Right lobe of liver (tissue), 6 donors: ENCODE measurements at regions not wholly inside any gene's neighbourhood (a gene's known extent, or its start where the extent isn't known, plus 50 kb on each side); places are given as distances from the start of the nearest gene placed in this dataset.
"Not testable (repeated sequence)": the region's sequence is repeated elsewhere in the genome, so short reads cannot be mapped to it uniquely, and the experiment has no call there.

Experiments
- ATAC-seq, 4 donors: fragments of 200-7000 bp; cut with Tn5 transposase; one replicate each; pipeline ENCODE4 v1.9.1; 2020; ENCODE audit warnings: mild to moderate bottlenecking in 4 of 4, moderate library complexity in 4 of 4
- DNase-seq, 3 donors: peaks; one replicate each; pipeline ENCODE4 v3.0.0-alpha.2; 2020
- H3K27ac ChIP-seq, 3 donors: fragments of 200-600 bp; one replicate each; pipeline ENCODE4 v1.8.0; 2022
- H3K27me3 ChIP-seq, 2 donors: fragments of 200-600 bp; one replicate each; pipeline ENCODE4 v1.8.0; 2022
- H3K36me3 ChIP-seq, 4 donors: fragments of 200-600 bp; sonication (generic) in 1 of 4; one replicate each; pipeline versions ENCODE4 v1.5.1 to v1.8.0; 2017 to 2022; ENCODE audit warnings: control low read depth in 1 of 4
- H3K4me1 ChIP-seq, 4 donors: fragments of 200-600 bp; sonication (generic) in 1 of 4; one replicate each; pipeline versions ENCODE4 v1.5.1 to v1.8.0; 2017 to 2022; ENCODE audit warnings: control low read depth in 1 of 4
- H3K4me3 ChIP-seq, 3 donors: fragments of 200-600 bp; one replicate each; pipeline ENCODE4 v1.8.0; 2022
- H3K9me3 ChIP-seq, 4 donors: fragments of 200-600 bp; sonication (generic) in 1 of 4; one replicate each; pipeline versions ENCODE4 v1.5.1 to v1.8.0; 2017 to 2022; ENCODE audit warnings: control low read depth in 1 of 4
- CTCF ChIP-seq, 4 donors: fragments of 200-600 bp in 3 of 4; fragments of 450-650 bp in 1 of 4; IDR thresholded peaks; one replicate each; pipeline versions ENCODE4 v1.5.1 to v1.8.0; 2016 to 2022; ENCODE audit warnings: antibody characterized with exemption in 4 of 4, mild to moderate bottlenecking in 2 of 4
- POLR2A ChIP-seq: fragments of 450-650 bp; IDR thresholded peaks from one replicate; pipeline ENCODE4 v1.6.1; 2017; ENCODE audit warnings: antibody characterized with exemption, mild to moderate bottlenecking
- WGBS: methylation state at CpG from one replicate; pipeline ENCODE4 v1.1.6; 2018; ENCODE audit warnings: low coverage, low lambda C conversion rate; ENCODE audit not compliant: insufficient coverage; ENCODE audit errors: missing lambda C conversion rate; 5-methylcytosine and 5-hydroxymethylcytosine counted together
- intact Hi-C, 2 donors: fragments of 100-400 bp; cut with DNase I; formaldehyde crosslinking; loops; one replicate each; pipeline versions ENCODE4 v1.11.2 to v1.14.1; 2022
- donor health status: DM: no; HTN: yes; CAD: no.
- donor health status: DM: no; HTN: no; CAD: no.
- donor health status: DM: no; HTN: no; CAD: no.
- donor health status: DM: no; HTN: yes; CAD: no.
- donor health status: DM: no; HTN: yes; CAD: no.

DNA sequence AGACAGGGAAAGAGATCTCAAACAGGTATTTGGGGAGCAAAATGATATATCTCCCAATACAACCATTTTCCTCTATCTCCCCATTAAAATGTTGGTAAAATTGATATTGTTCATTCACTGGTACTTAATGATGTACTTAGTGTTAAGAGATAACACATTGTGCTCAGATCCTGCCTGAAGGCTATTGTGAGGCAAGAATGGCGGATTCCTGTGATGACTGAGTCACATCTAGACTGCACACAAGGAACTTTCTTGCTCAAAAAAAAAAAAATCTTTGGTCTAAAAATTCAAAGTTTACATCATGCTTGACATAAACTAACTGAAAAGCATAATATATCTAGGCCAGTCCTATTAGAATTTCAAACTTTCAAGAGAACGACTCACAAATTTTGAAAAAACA is 171.1 kb upstream of the TTC14 start:
- intact Hi-C loops, result no loop called here
- TF ChIP-seq CTCF (IDR thresholded peaks at IDR 0.05) (no peak), POLR2A (no peak)

DNA sequence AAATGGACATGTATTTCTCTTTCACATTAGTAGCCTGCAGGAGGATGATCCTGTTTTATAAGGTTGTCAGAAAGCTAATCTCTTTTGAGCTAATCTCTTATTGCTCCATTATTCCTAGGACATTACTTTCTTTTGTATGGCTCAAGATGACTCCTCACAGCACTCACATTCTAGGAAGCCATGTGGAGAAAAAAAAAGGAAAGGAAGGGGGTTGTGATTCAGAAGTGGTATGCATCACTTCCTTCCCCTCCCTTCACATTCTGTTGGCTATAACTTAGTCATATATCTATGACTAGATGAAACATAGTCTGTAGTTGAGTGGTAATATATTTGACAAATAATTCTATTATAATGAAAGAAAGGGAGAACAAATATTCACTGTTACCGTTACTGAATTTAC is 168.8 kb upstream of the TTC14 start:
- Histone ChIP-seq H3K36me3 (no peaks in the 10 kb centered on the region), H3K27me3 (no peaks in the 10 kb centered on the region), H3K27ac (no peak overlapping the region), H3K9me3 (no peaks in the 10 kb centered on the region), H3K4me3 (no peak overlapping the region), H3K4me1 (no peaks in the 10 kb centered on the region)
- DNase-seq, result no peak
- intact Hi-C loops, result no loop called here
- 60% methylated on average over 1 of the region's 1 CpG for WGBS
- ATAC-seq, result no peak
- TF ChIP-seq POLR2A (no peak), CTCF (IDR thresholded peaks at IDR 0.05) (no peak)

More for the DNA sequence above, 171.1 kb upstream of the TTC14 start:
- ATAC-seq (no peak), DNase-seq (no peak)
- Histone ChIP-seq H3K27ac (no peak overlapping the region), H3K9me3 (no peaks in the 10 kb centered on the region), H3K27me3 (no peaks in the 10 kb centered on the region), H3K4me1 (no peaks in the 10 kb centered on the region), H3K36me3 (no peaks in the 10 kb centered on the region), H3K4me3 (no peak overlapping the region)
- WGBS, result 42% methylated on average over 2 of the region's 2 CpGs

DNA sequence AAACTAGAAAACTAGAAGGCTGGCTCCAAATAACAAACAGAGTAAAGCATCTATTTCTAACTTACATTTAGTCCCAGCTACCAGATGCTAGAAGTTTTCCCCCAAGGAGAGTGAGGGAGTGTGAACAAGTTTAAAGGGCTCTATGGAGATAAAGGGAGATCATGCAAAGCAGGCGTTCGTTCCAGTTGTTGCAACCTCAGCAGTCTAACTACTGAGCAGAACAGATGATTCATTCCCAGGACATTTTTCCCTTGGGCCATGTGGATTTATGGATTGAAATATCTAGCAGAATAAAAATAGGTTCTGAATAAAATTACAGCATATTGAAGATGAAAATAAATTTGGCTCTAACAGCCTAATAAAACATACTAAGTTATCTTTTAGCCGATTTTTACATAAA is 154.8 kb upstream of the TTC14 start:
- ATAC-seq, result no peak
- no peaks in the 10 kb centered on the region for H3K9me3 ChIP-seq
- DNase-seq, result no peak
- H3K36me3 ChIP-seq, result no peaks in the 10 kb centered on the region
- no peak overlapping the region for H3K27ac ChIP-seq
- WGBS, result 39% methylated on average over 3 of the region's 3 CpGs
- intact Hi-C loops, result no loop called here
- H3K4me3 ChIP-seq, result no peak overlapping the region
- TF ChIP-seq CTCF (IDR thresholded peaks at IDR 0.05) (no peak), POLR2A (no peak)
- H3K27me3 ChIP-seq, result no peaks in the 10 kb centered on the region
- no peaks in the 10 kb centered on the region for H3K4me1 ChIP-seq

DNA sequence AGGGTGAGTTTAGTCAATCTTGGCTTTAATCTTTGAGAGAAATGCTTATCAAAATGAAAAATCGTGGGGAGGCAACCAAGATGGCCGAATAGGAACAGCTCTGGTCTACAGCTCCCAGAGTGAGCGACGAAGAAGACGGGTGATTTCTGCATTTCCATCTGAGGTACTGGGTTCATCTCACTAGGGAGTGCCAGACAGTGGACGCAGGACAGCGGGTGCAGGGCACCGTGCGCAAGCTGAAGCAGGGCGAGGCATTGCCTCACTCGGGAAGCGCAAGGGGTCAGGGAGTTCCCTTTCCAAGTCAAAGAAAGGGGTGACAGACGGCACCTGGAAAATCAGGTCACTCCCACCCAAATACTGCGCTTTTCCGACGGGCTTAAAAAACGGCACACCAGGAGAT is 153.6 kb upstream of the TTC14 start:
- H3K9me3 ChIP-seq, intact Hi-C loops, H3K36me3 ChIP-seq, H3K4me1 ChIP-seq, H3K27ac ChIP-seq, ATAC-seq, DNase-seq, H3K27me3 ChIP-seq, H3K4me3 ChIP-seq: not testable (repeated sequence)
- 78% methylated on average over 13 of the region's 17 CpGs for WGBS

DNA sequence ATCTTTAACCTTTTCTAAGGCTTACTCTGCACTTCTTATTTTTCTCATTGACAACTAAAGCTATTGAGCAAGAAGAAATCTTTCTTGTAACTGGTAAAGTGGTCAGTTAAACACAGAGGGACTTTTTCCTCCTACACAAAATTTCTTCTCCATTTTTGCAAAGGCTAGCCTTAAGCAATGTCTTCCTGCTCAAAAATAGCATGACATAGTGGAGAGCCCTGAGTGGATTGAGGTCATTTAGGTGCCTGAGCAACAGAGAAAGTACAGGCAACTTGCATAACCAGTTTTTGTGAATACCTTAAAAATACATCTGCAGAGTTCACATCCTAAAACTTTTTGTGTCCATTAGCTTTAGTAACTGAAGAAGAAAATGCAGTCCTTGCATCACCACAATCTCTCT is 144.7 kb upstream of the TTC14 start:
- H3K9me3 ChIP-seq, result no peaks in the 10 kb centered on the region
- H3K4me1 ChIP-seq, result no peaks in the 10 kb centered on the region
- H3K27me3 ChIP-seq, result no peaks in the 10 kb centered on the region
- no peak overlapping the region for H3K4me3 ChIP-seq
- H3K27ac ChIP-seq, result no peak overlapping the region
- H3K36me3 ChIP-seq, result no peaks in the 10 kb centered on the region
- no peak for ATAC-seq
- DNase-seq, result no peak
- TF ChIP-seq CTCF (IDR thresholded peaks at IDR 0.05) (no peak), POLR2A (no peak)
- intact Hi-C loops, result no loop called here
